Astrocyte of the cerebellum (primary cell): ENCODE measurements at regions not wholly inside any gene's neighbourhood (a gene's known extent, or its start where the extent isn't known, plus 50 kb on each side); places are given as distances from the start of the nearest gene placed in this dataset.

Experiments used
- DNase-seq: peaks from one replicate; pipeline ENCODE4 v3.0.0-alpha.2; 2011; ENCODE audit warnings: low read depth
- H3K4me3 ChIP-seq: 2 replicates; pipeline ENCODE4 v1.5.1; 2011; ENCODE audit warnings: mild to moderate bottlenecking, low read depth, low read length, moderate library complexity
- CTCF ChIP-seq: IDR thresholded peaks from 2 replicates; pipeline ENCODE4 v1.5.1; 2012; ENCODE audit warnings: low read length, low read depth, moderate library complexity, mild to moderate bottlenecking; ENCODE audit errors: missing control alignments
- in situ Hi-C: cut with HindIII; loops from 2 replicates; pipeline ENCODE4 v1.10.0; 2017; ENCODE audit warnings: low sequenced_read_pairs

DNA sequence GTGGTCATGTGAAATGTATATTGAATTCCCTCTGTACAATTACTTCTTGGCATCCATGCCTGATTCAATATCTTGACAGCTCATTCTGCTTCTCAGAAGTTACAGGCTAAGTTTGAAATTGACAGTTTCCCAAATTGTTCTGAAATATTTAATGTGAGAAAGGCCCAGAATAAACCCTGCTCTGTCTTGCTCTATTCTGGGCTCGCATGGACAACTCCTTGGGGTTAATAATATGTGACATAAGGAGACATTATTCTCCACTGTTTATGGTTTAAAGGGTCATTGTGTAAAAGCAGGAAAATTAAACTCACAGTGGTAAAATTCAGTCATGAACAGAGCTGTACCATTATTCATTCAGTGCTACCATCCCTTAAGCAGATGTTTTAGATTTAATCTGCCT lies 160.7 kb upstream of the CNTNAP5 start:
- in situ Hi-C loops, result no loop called here
- no peak overlapping the region for H3K4me3 ChIP-seq
- no peak for DNase-seq
- TF ChIP-seq CTCF, result no peak

DNA sequence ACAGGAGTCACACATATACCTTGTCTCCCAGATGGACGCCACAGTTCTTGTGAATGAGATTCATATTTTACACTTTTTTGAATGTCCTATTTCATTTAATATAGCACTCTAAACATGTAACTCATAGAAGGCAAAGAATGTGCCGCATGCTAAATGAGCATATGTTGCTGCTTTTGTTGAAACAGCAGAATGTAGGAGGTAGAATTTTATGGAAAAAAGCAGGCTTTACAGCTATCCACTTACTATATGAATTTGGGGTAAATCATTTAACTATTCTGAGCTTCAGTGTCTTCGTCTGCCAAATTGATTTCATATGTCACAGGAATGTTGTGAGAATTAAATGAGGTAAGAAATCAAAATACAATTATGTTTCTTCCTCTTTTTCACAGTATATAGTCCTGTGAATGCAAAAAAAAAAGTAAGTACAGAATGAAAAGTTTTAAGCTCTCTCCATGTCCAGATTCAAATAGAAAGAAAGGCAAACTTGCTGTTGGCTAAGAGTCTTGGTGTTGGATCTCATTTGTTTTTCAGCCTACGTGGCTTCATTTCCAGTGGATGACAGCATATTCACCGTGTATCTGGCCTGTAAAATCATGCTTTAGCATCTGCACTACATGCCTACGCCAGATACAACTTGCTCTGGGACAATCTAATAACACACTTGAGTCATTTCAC lies 154.7 kb upstream of the CNTNAP5 start:
- no peak for TF ChIP-seq CTCF
- in situ Hi-C loops, result no loop called here
- DNase-seq, result no peak
- H3K4me3 ChIP-seq, result no peak overlapping the region

GRCh38 chr2:123870881-123871276 lies 154.2 kb upstream of the CNTNAP5 start:
- TF ChIP-seq CTCF, result no peak
- H3K4me3 ChIP-seq, result no peak overlapping the region
- DNase-seq, result no peak
- in situ Hi-C loops, result no loop called here

GRCh38 chr2:123890148-123890547 lies 134.9 kb upstream of the CNTNAP5 start:
- no peak overlapping the region for H3K4me3 ChIP-seq
- in situ Hi-C loops, result no loop called here
- no peak for TF ChIP-seq CTCF
- no peak for DNase-seq

GRCh38 chr2:123894167-123894566 lies 130.9 kb upstream of the CNTNAP5 start:
- no peak for TF ChIP-seq CTCF
- no peak overlapping the region for H3K4me3 ChIP-seq
- in situ Hi-C loops, result no loop called here
- no peak for DNase-seq

GRCh38 chr2:123895651-123896050 lies 129.4 kb upstream of the CNTNAP5 start:
- DNase-seq, result no peak
- TF ChIP-seq CTCF, result no peak
- in situ Hi-C loops, result no loop called here
- H3K4me3 ChIP-seq, result no peak overlapping the region

DNA sequence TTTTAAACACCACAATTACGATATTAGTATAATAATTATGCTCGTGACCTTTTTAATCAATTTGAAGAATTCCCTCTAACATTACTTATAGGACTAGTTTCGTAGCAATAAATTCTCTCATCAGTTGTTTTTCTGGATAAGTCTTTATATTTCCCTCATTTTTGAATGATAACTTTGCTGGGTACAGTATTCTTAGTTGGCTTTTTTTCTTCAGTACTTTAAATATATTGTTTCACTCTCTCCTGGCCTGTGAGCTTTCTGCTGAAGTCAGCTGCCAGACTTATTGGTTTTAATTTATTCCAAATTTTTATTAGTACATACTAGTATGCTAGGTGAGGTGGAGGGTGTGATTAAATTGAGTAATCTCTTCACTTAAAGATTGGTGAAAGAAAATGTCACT lies 123.8 kb upstream of the CNTNAP5 start:
- no peak for TF ChIP-seq CTCF
- no peak overlapping the region for H3K4me3 ChIP-seq
- in situ Hi-C loops, result no loop called here

More for the DNA sequence above, 123.8 kb upstream of the CNTNAP5 start:
- DNase-seq, result no peak
